Breast epithelium (tissue), 4 donors: ENCODE measurements at regions not wholly inside any gene's neighbourhood (a gene's known extent, or its start where the extent isn't known, plus 50 kb on each side); places are given as distances from the start of the nearest gene placed in this dataset.

ENCODE experiments used
- DNase-seq, 2 donors: peaks; one replicate each; pipeline ENCODE4 v3.0.0-alpha.2; 2019; ENCODE audit warnings: low spot score in 2 of 2
- H3K27ac ChIP-seq, 2 donors: fragments of 200-600 bp; sonication (generic) in 1 of 2; one replicate each; pipeline ENCODE4 v1.5.1; 2016 to 2019; ENCODE audit warnings: mild to moderate bottlenecking in 1 of 2
- H3K27me3 ChIP-seq, 2 donors: fragments of 200-600 bp; sonication (generic) in 1 of 2; one replicate each; pipeline versions ENCODE4 v1.5.1 to v1.6.0; 2017 to 2019; ENCODE audit warnings: control low read depth in 1 of 2, mild to moderate bottlenecking in 1 of 2
- H3K36me3 ChIP-seq: fragments of 200-600 bp; one replicate; pipeline ENCODE4 v1.5.1; 2019
- H3K4me1 ChIP-seq, 2 donors: fragments of 200-600 bp; sonication (generic); one replicate each; pipeline ENCODE4 v1.5.1; 2016 to 2019; ENCODE audit warnings: control low read depth in 1 of 2
- H3K4me3 ChIP-seq, 3 donors: fragments of 200-600 bp; sonication (generic); 1 replicate in 2 of 3; 2 replicates in 1 of 3; pipeline ENCODE4 v1.5.1; 2016 to 2019; ENCODE audit warnings: mild to moderate bottlenecking in 3 of 3, moderate library complexity in 2 of 3
- H3K9me3 ChIP-seq, 2 donors: fragments of 200-600 bp; sonication (generic) in 1 of 2; one replicate each; pipeline ENCODE4 v1.5.1; 2016 to 2019; ENCODE audit warnings: control low read depth in 1 of 2
- CTCF ChIP-seq, 3 donors: fragments of 450-650 bp; IDR thresholded peaks; one replicate each; pipeline ENCODE4 v1.5.1; 2016 to 2017; ENCODE audit warnings: antibody characterized with exemption in 3 of 3, mild to moderate bottlenecking in 3 of 3, moderate library complexity in 3 of 3
- POLR2A ChIP-seq: fragments of 450-650 bp; IDR thresholded peaks from one replicate; pipeline ENCODE4 v1.6.1; 2016; ENCODE audit warnings: antibody characterized with exemption, mild to moderate bottlenecking, moderate library complexity
- POLR2AphosphoS5 ChIP-seq, 3 donors: sonication (generic); formaldehyde crosslinking; IDR thresholded peaks; one replicate each; pipeline ENCODE4 v1.6.1; 2017; ENCODE audit warnings: antibody characterized with exemption in 3 of 3
- intact Hi-C: fragments of 100-400 bp; cut with DNase I; formaldehyde crosslinking; loops from one replicate; pipeline ENCODE4 v1.15.1; 2023; ENCODE audit warnings: low total_unique reads

GRCh38 chr7:84372155-84372621 is 177.6 kb upstream of the SEMA3A start:
- Histone ChIP-seq H3K27me3 (no peaks in the 10 kb centered on the region), H3K9me3 (no peaks in the 10 kb centered on the region), H3K4me1 (no peaks in the 10 kb centered on the region), H3K27ac (no peak overlapping the region), H3K4me3 (no peak overlapping the region), H3K36me3 (no peaks in the 10 kb centered on the region)
- intact Hi-C loops: no loop called here
- DNase-seq: no peak
- no peak for TF ChIP-seq POLR2AphosphoS5 (IDR thresholded peaks at IDR 0.05)
- TF ChIP-seq CTCF (IDR thresholded peaks at IDR 0.05): no peak
- TF ChIP-seq POLR2A: no peak

- TF ChIP-seq POLR2A (no peak), CTCF (IDR thresholded peaks at IDR 0.05) (no peak), POLR2AphosphoS5 (IDR thresholded peaks at IDR 0.05) (no peak)
- no peak overlapping the region for H3K27ac ChIP-seq
- no peaks in the 10 kb centered on the region for H3K9me3 ChIP-seq
- DNase-seq: no peak
- no peak overlapping the region for H3K4me3 ChIP-seq
- intact Hi-C loops: no loop called here
- no peaks in the 10 kb centered on the region for H3K27me3 ChIP-seq
- no peaks in the 10 kb centered on the region for H3K36me3 ChIP-seq
- no peaks in the 10 kb centered on the region for H3K4me1 ChIP-seq
Observed at GRCh38 chr7:84370114-84370513, 175.5 kb upstream of the SEMA3A start.

- Histone ChIP-seq H3K27me3 (no peaks in the 10 kb centered on the region), H3K4me1 (no peaks in the 10 kb centered on the region), H3K27ac (no peak overlapping the region), H3K9me3 (no peaks in the 10 kb centered on the region), H3K36me3 (no peaks in the 10 kb centered on the region), H3K4me3 (no peak overlapping the region)
- no peak for DNase-seq
- intact Hi-C loops: no loop called here
- TF ChIP-seq POLR2A (no peak), POLR2AphosphoS5 (IDR thresholded peaks at IDR 0.05) (no peak), CTCF (IDR thresholded peaks at IDR 0.05) (no peak)
Observed at GRCh38 chr7:84368122-84368521, 173.5 kb upstream of the SEMA3A start.

GRCh38 chr7:84364708-84365107 is 170.1 kb upstream of the SEMA3A start:
- no peak for DNase-seq
- H3K27me3 ChIP-seq: no peaks in the 10 kb centered on the region
- H3K36me3 ChIP-seq: no peaks in the 10 kb centered on the region
- intact Hi-C loops: no loop called here
- no peak for TF ChIP-seq POLR2AphosphoS5 (IDR thresholded peaks at IDR 0.05)
- no peak for TF ChIP-seq POLR2A
- TF ChIP-seq CTCF (IDR thresholded peaks at IDR 0.05): no peak
- H3K9me3 ChIP-seq: no peaks in the 10 kb centered on the region
- H3K4me1 ChIP-seq: no peaks in the 10 kb centered on the region
- no peak overlapping the region for H3K27ac ChIP-seq
- no peak overlapping the region for H3K4me3 ChIP-seq

GRCh38 chr7:84363741-84364140 is 169.2 kb upstream of the SEMA3A start:
- H3K27ac ChIP-seq: no peak overlapping the region
- H3K9me3 ChIP-seq: no peaks in the 10 kb centered on the region
- no peaks in the 10 kb centered on the region for H3K4me1 ChIP-seq
- intact Hi-C loops: no loop called here
- H3K36me3 ChIP-seq: no peaks in the 10 kb centered on the region
- no peak overlapping the region for H3K4me3 ChIP-seq
- no peak for DNase-seq
- H3K27me3 ChIP-seq: no peaks in the 10 kb centered on the region
- TF ChIP-seq POLR2A: no peak

GRCh38 chr7:84362828-84363227 is 168.2 kb upstream of the SEMA3A start:
- Histone ChIP-seq H3K27me3 (no peaks in the 10 kb centered on the region), H3K36me3 (no peaks in the 10 kb centered on the region), H3K4me3 (no peak overlapping the region), H3K4me1 (no peaks in the 10 kb centered on the region), H3K9me3 (no peaks in the 10 kb centered on the region), H3K27ac (no peak overlapping the region)
- no peak for DNase-seq
- TF ChIP-seq POLR2A (no peak), POLR2AphosphoS5 (IDR thresholded peaks at IDR 0.05) (no peak), CTCF (IDR thresholded peaks at IDR 0.05) (no peak)
- intact Hi-C loops: no loop called here
